H9 (cell line): ENCODE measurements at regions not wholly inside any gene's neighbourhood (a gene's known extent, or its start where the extent isn't known, plus 50 kb on each side); places are given as distances from the start of the nearest gene placed in this dataset.

Experiments
- DNase-seq: peaks from one replicate; pipeline ENCODE4 v3.0.0-alpha.2; 2017
- H2AFZ ChIP-seq: one replicate; pipeline ENCODE4 v1.6.1; 2013; ENCODE audit warnings: mild to moderate bottlenecking, low read length, control low read depth, moderate library complexity
- H2AK5ac ChIP-seq: 2 replicates; pipeline ENCODE4 v1.6.1; 2013; ENCODE audit warnings: low read length, control low read depth, mixed read lengths; ENCODE audit not compliant: insufficient read length
- H2BK120ac ChIP-seq: one replicate; pipeline ENCODE4 v1.6.1; 2013; ENCODE audit warnings: low read depth, mild to moderate bottlenecking, low read length, control low read depth, inconsistent platforms; ENCODE audit not compliant: poor library complexity, severe bottlenecking
- H2BK12ac ChIP-seq: 2 replicates; pipeline ENCODE4 v1.6.1; 2013; ENCODE audit warnings: low read length, control low read depth, mixed read lengths, low read depth; ENCODE audit not compliant: insufficient read length
- H2BK15ac ChIP-seq: 2 replicates; pipeline ENCODE4 v1.6.1; 2013; ENCODE audit warnings: low read depth, low read length, control low read depth
- H2BK20ac ChIP-seq: one replicate; pipeline ENCODE4 v1.6.1; 2013; ENCODE audit warnings: low read depth, mild to moderate bottlenecking, low read length, control low read depth, inconsistent platforms; ENCODE audit not compliant: poor library complexity, severe bottlenecking
- H2BK5ac ChIP-seq: 2 replicates; pipeline ENCODE4 v1.6.1; 2013; ENCODE audit warnings: low read length, control low read depth, mixed read lengths; ENCODE audit not compliant: insufficient read length
- H3K14ac ChIP-seq: 2 replicates; pipeline ENCODE4 v1.6.1; 2013; ENCODE audit warnings: low read length, control low read depth; ENCODE audit not compliant: insufficient read depth
- H3K18ac ChIP-seq: 2 replicates; pipeline ENCODE4 v1.6.1; 2013; ENCODE audit warnings: low read depth, mild to moderate bottlenecking, mixed read lengths, low read length, control low read depth; ENCODE audit not compliant: insufficient read length
- H3K23ac ChIP-seq: 2 replicates; pipeline ENCODE4 v1.6.1; 2013; ENCODE audit warnings: low read length, control low read depth, mixed read lengths, low read depth; ENCODE audit not compliant: insufficient read length
- H3K23me2 ChIP-seq: 2 replicates; pipeline ENCODE4 v1.6.1; 2013; ENCODE audit warnings: low read depth, mild to moderate bottlenecking, mixed read lengths, low read length, control low read depth; ENCODE audit not compliant: insufficient read length, poor library complexity, severe bottlenecking
- H3K27ac ChIP-seq: 2 replicates; pipeline ENCODE4 v1.5.1; 2013; ENCODE audit warnings: low read length, control low read depth, mixed read lengths, low read depth; ENCODE audit not compliant: insufficient read length
- H3K27me3 ChIP-seq: 2 replicates; pipeline ENCODE4 v1.6.1; 2013; ENCODE audit warnings: low read length, control low read depth, inconsistent platforms; ENCODE audit not compliant: insufficient read depth
- H3K4ac ChIP-seq: 2 replicates; pipeline ENCODE4 v1.6.1; 2013; ENCODE audit warnings: low read depth, mild to moderate bottlenecking, control low read depth, inconsistent platforms, low read length, moderate library complexity
- H3K4me1 ChIP-seq: 2 replicates; pipeline ENCODE4 v1.6.1; 2013; ENCODE audit warnings: low read length, control low read depth, inconsistent platforms; ENCODE audit not compliant: insufficient read depth
- H3K4me2 ChIP-seq: 2 replicates; pipeline ENCODE4 v1.6.1; 2013; ENCODE audit warnings: low read length, control low read depth, mixed read lengths; ENCODE audit not compliant: insufficient read length, insufficient read depth
- H3K56ac ChIP-seq: 2 replicates; pipeline ENCODE4 v1.6.1; 2013; ENCODE audit warnings: low read depth, mild to moderate bottlenecking, mixed read lengths, low read length, control low read depth; ENCODE audit not compliant: insufficient read length
- H3K79me1 ChIP-seq: 2 replicates; pipeline ENCODE4 v1.6.1; 2013; ENCODE audit warnings: low read depth, mild to moderate bottlenecking, moderate library complexity, low read length, control low read depth, inconsistent platforms; ENCODE audit not compliant: insufficient read depth, poor library complexity, severe bottlenecking
- H3K79me2 ChIP-seq: 2 replicates; pipeline ENCODE4 v1.6.1; 2013; ENCODE audit warnings: low read length, control low read depth, inconsistent platforms; ENCODE audit not compliant: insufficient read depth
- H3K9ac ChIP-seq: 2 replicates; pipeline ENCODE4 v1.6.1; 2013; ENCODE audit warnings: low read length, control low read depth, mixed read lengths; ENCODE audit not compliant: insufficient read length; ENCODE audit errors: extremely low read depth
- H3K9me3 ChIP-seq: one replicate; pipeline ENCODE4 v1.6.1; 2013; ENCODE audit warnings: low read depth, low read length, inconsistent platforms; ENCODE audit not compliant: control insufficient read depth
- H3T11ph ChIP-seq: one replicate; pipeline ENCODE4 v1.6.1; 2013; ENCODE audit warnings: mild to moderate bottlenecking, low read length, control low read depth, inconsistent platforms
- H4K20me1 ChIP-seq: one replicate; pipeline ENCODE4 v1.6.1; 2013; ENCODE audit not compliant: control insufficient read depth, insufficient read length, insufficient read depth
- H4K5ac ChIP-seq: 2 replicates; pipeline ENCODE4 v1.6.1; 2013; ENCODE audit warnings: low read depth, mild to moderate bottlenecking, mixed read lengths, low read length, control low read depth; ENCODE audit not compliant: insufficient read length
- H4K8ac ChIP-seq: replicated peaks from 2 replicates; pipeline ENCODE4 v1.6.1; 2013; ENCODE audit warnings: low read length, control low read depth, mixed read lengths, low read depth; ENCODE audit not compliant: insufficient read length
- H4K91ac ChIP-seq: 2 replicates; pipeline ENCODE4 v1.6.1; 2013; ENCODE audit warnings: low read depth, mild to moderate bottlenecking, moderate library complexity, mixed read lengths, low read length, control low read depth; ENCODE audit not compliant: insufficient read length
- H3K27ac Mint-ChIP-seq, 3 experiments: 2 replicates in 2 of 3; 3 replicates in 1 of 3; pipeline ENCODE4 v1.8.0; 2020 to 2021; ENCODE audit warnings: mixed read lengths in 3 of 3, mild to moderate bottlenecking in 1 of 3, moderate library complexity in 1 of 3
- H3K27me3 Mint-ChIP-seq: 2 replicates; pipeline ENCODE4 v1.8.0; 2021; ENCODE audit warnings: low read depth, mild to moderate bottlenecking, moderate library complexity, mixed read lengths
- H3K36me3 Mint-ChIP-seq, 3 experiments: 2 replicates in 2 of 3; 3 replicates in 1 of 3; pipeline ENCODE4 v1.8.0; 2020 to 2021; ENCODE audit warnings: low read depth in 3 of 3, mixed read lengths in 3 of 3; ENCODE audit not compliant: insufficient read depth in 1 of 3
- H3K4me1 Mint-ChIP-seq, 2 experiments: 2 replicates each; pipeline ENCODE4 v1.8.0; 2020; ENCODE audit warnings: mixed read lengths in 2 of 2
- H3K4me3 Mint-ChIP-seq, 2 experiments: 2 replicates in 1 of 2; 3 replicates in 1 of 2; pipeline ENCODE4 v1.8.0; 2020 to 2021; ENCODE audit warnings: mild to moderate bottlenecking in 2 of 2, mixed read lengths in 2 of 2, moderate library complexity in 1 of 2
- H3K9me3 Mint-ChIP-seq, 2 experiments: 2 replicates in 1 of 2; 3 replicates in 1 of 2; pipeline ENCODE4 v1.8.0; 2020; ENCODE audit warnings: mild to moderate bottlenecking in 2 of 2, mixed read lengths in 2 of 2, moderate library complexity in 1 of 2
- CTCF ChIP-seq: fragments of 200-600 bp; sonication (generic); conservative IDR thresholded peaks from 3 replicates; pipeline ENCODE4 v1.8.0; 2021; ENCODE audit warnings: antibody characterized with exemption, mild to moderate bottlenecking
- WGBS: extraction: QIAGEN DNeasy Blood & Tissue Kit; methylation state at CpG from one replicate; pipeline ENCODE4 v1.1.7; 2013; ENCODE audit warnings: missing lambda C conversion rate, low lambda C conversion rate, mixed read lengths; ENCODE audit not compliant: insufficient read length; ENCODE audit errors: extremely low coverage; 5-methylcytosine and 5-hydroxymethylcytosine counted together

GRCh38 chr1:58255192-58255591 lies 291.3 kb downstream of the OMA1 start:
- no peak for DNase-seq
- H3K14ac ChIP-seq, result no peak overlapping the region
- no peak overlapping the region for H3K27ac ChIP-seq
- H4K8ac ChIP-seq, result no peak overlapping the region
- H3K27me3 ChIP-seq, result no peaks in the 10 kb centered on the region
- no peak overlapping the region for H3K9ac ChIP-seq
- no peak overlapping the region for H3T11ph ChIP-seq
- H3K4ac ChIP-seq, result no peak overlapping the region
- H2BK20ac ChIP-seq, result no peak overlapping the region
- H3K9me3 ChIP-seq, result no peaks in the 10 kb centered on the region
- no peak overlapping the region for H2BK120ac ChIP-seq
- no peak overlapping the region for H3K4me2 ChIP-seq
- Mint-ChIP-seq H3K36me3 (peaks cover 0 to 4% (median 3%) of the 10 kb centered on the region in 3 experiments; a peak in 1 of 7 replicates), H3K27me3 (peaks cover 17% of the 10 kb centered on the region), H3K27ac (no peak overlapping the region), H3K4me3 (no peak overlapping the region), H3K4me1 (peaks cover 10 to 17% of the 10 kb centered on the region in 2 experiments), H3K9me3 (peaks cover 4% of the 10 kb centered on the region in 2 experiments; a peak in 3 of 5 replicates)
- H3K23me2 ChIP-seq, result no peaks in the 10 kb centered on the region
- H2BK15ac ChIP-seq, result no peak overlapping the region
- H3K79me1 ChIP-seq, result no peaks in the 10 kb centered on the region
- no CpG with 5 or more reads among the region's 4 CpGs for WGBS
- H2AK5ac ChIP-seq, result no peak overlapping the region
- no peak overlapping the region for H3K23ac ChIP-seq
- H3K79me2 ChIP-seq, result no peaks in the 10 kb centered on the region
- no peak overlapping the region for H2BK12ac ChIP-seq
- no peak overlapping the region for H2AFZ ChIP-seq
- H4K91ac ChIP-seq, result no peak overlapping the region
- H3K56ac ChIP-seq, result no peak overlapping the region
- no peak overlapping the region for H4K5ac ChIP-seq
- H2BK5ac ChIP-seq, result no peak overlapping the region
- no peaks in the 10 kb centered on the region; the same call in 1 of the 2 replicates for H3K4me1 ChIP-seq
- H3K18ac ChIP-seq, result no peak overlapping the region
- no peak for TF ChIP-seq CTCF
- no peaks in the 10 kb centered on the region for H4K20me1 ChIP-seq
